A549 (cell line): ENCODE measurements at regions not wholly inside any gene's neighbourhood (a gene's known extent, or its start where the extent isn't known, plus 50 kb on each side); places are given as distances from the start of the nearest gene placed in this dataset.

Experiments
- ATAC-seq, 2 experiments: fragments of 200-7000 bp in 1 of 2; fragments of >200 bp in 1 of 2; cut with Nextera tagmentation in 1 of 2; cut with Tn5 transposase in 1 of 2; 3 replicates each; pipeline versions ENCODE4 v1.8.0 to v1.9.1; 2018 to 2020; ENCODE audit warnings: mild to moderate bottlenecking in 1 of 2, moderate library complexity in 1 of 2
- CTCF ChIA-PET: fragments of 300-600 bp; sonication (Branson Sonifier 250); formaldehyde crosslinking; extraction: SDS; loops from one replicate; lab custom pipeline; 2021; ENCODE audit warnings: antibody characterized with exemption, inconsistent platforms; lab: Yijun Ruan, JAX
- POLR2A ChIA-PET: fragments of 350-600 bp; formaldehyde crosslinking; extraction: SDS; loops from one replicate; lab custom pipeline; 2021; ENCODE audit warnings: antibody characterized with exemption, inconsistent platforms; lab: Yijun Ruan, JAX
- DNase-seq, 2 experiments: peaks; one replicate each; pipeline versions ENCODE4 v3.0.0 to v3.0.0-alpha.2; 2011 to 2016; ENCODE audit warnings: low read depth in 1 of 2, low spot score in 1 of 2
- FAIRE-seq: peaks from 2 replicates; lab custom pipeline; 2011; peaks lifted over from hg19 to GRCh38; lab: Jason Lieb, UNC
- H3K27ac ChIP-seq, 2 experiments: fragments of >200 bp; sonication (Bioruptor Twin); formaldehyde crosslinking; 3 replicates each; pipeline ENCODE4 v1.5.1; 2016 to 2017
- H3K4me1 ChIP-seq: fragments of >200 bp; sonication (Bioruptor Twin); formaldehyde crosslinking; 3 replicates; pipeline ENCODE4 v1.6.1; 2016
- H3K4me2 ChIP-seq: fragments of >200 bp; sonication (Bioruptor Twin); formaldehyde crosslinking; 3 replicates; pipeline ENCODE4 v1.6.1; 2016
- H3K4me3 ChIP-seq: fragments of >200 bp; sonication (Bioruptor Twin); formaldehyde crosslinking; 3 replicates; pipeline ENCODE4 v1.5.1; 2016
- H3K9me3 ChIP-seq: fragments of >200 bp; sonication (Bioruptor Twin); formaldehyde crosslinking; 3 replicates; pipeline ENCODE4 v1.6.1; 2016
- CBX8 ChIP-seq: fragments of 200-600 bp; sonication (generic); IDR thresholded peaks from 2 replicates; pipeline ENCODE4 v1.6.1; 2016
- CHD4 ChIP-seq: fragments of 200-600 bp; sonication (generic); IDR thresholded peaks from 2 replicates; pipeline ENCODE4 v1.6.1; 2016; ENCODE audit warnings: antibody characterized with exemption, mild to moderate bottlenecking, borderline replicate concordance
- EP300 ChIP-seq, 2 experiments: fragments of >200 bp; sonication (Bioruptor Twin); formaldehyde crosslinking; IDR thresholded peaks; 2 replicates in 1 of 2; 3 replicates in 1 of 2; pipeline ENCODE4 v1.6.1; 2016 to 2017
- HOXA7 ChIP-seq: fragments of 250-450 bp; sonication (Bioruptor Pico); IDR thresholded peaks from 2 replicates; pipeline ENCODE4 v1.5.0; 2020; ENCODE audit warnings: mild to moderate bottlenecking, moderate library complexity
- HOXB5 ChIP-seq: fragments of 250-450 bp; sonication (Bioruptor Pico); IDR thresholded peaks from 2 replicates; pipeline ENCODE4 v1.5.0; 2020; ENCODE audit warnings: mild to moderate bottlenecking, moderate library complexity
- JUN ChIP-seq, 2 experiments: fragments of >200 bp; sonication (Bioruptor Twin); formaldehyde crosslinking; IDR thresholded peaks; 2 replicates in 1 of 2; 3 replicates in 1 of 2; pipeline ENCODE4 v1.6.1; 2016 to 2017
- MAFK ChIP-seq: fragments of 450-650 bp; IDR thresholded peaks from 2 replicates; pipeline ENCODE4 v1.6.1; 2014; ENCODE audit not compliant: partially characterized antibody
- MAZ ChIP-seq: fragments of 150-350 bp; IDR thresholded peaks from 2 replicates; pipeline ENCODE4 v1.6.1; 2014; ENCODE audit warnings: antibody characterized with exemption, low read depth, low read length, borderline replicate concordance
- MYC ChIP-seq: IDR thresholded peaks from 2 replicates; pipeline ENCODE4 v1.6.1; 2012; ENCODE audit warnings: mild to moderate bottlenecking, inconsistent platforms, low read length, improper control_type of control experiment, borderline replicate concordance
- RAD21 ChIP-seq, 2 experiments: fragments of >200 bp in 1 of 2; sonication (Bioruptor Twin) in 1 of 2; formaldehyde crosslinking in 1 of 2; IDR thresholded peaks in 1 of 2; conservative IDR thresholded peaks in 1 of 2; 2 replicates in 1 of 2; 3 replicates in 1 of 2; pipeline ENCODE4 v1.6.1; 2012 to 2018; ENCODE audit warnings: inconsistent platforms in 1 of 2
- RARB ChIP-seq: fragments of 250-450 bp; sonication (Bioruptor Pico); IDR thresholded peaks from 2 replicates; pipeline ENCODE4 v1.8.0; 2021; ENCODE audit warnings: mild to moderate bottlenecking, moderate library complexity
- RCOR1 ChIP-seq: fragments of 150-350 bp; IDR thresholded peaks from 2 replicates; pipeline ENCODE4 v1.6.1; 2014; ENCODE audit warnings: antibody characterized with exemption, low read length, low read depth
- RFX5 ChIP-seq: fragments of 450-650 bp; IDR thresholded peaks from 2 replicates; pipeline ENCODE4 v1.7.1; 2014; ENCODE audit warnings: antibody characterized with exemption, mild to moderate bottlenecking, moderate library complexity
- SMC3 ChIP-seq: fragments of >200 bp; sonication (Bioruptor Twin); formaldehyde crosslinking; IDR thresholded peaks from 3 replicates; pipeline ENCODE4 v1.6.1; 2018; ENCODE audit warnings: inconsistent platforms
- TFCP2L1 ChIP-seq: fragments of 250-450 bp; sonication (Bioruptor Pico); IDR thresholded peaks from 2 replicates; pipeline ENCODE4 v1.5.0; 2021; ENCODE audit warnings: mild to moderate bottlenecking
- ZNF302 ChIP-seq: fragments of 250-450 bp; sonication (Bioruptor Pico); IDR thresholded peaks from 2 replicates; pipeline ENCODE4 v1.9.0; 2021; ENCODE audit warnings: inconsistent platforms, mild to moderate bottlenecking, moderate library complexity
- ZSCAN20 ChIP-seq: fragments of 250-450 bp; sonication (Bioruptor Pico); IDR thresholded peaks from 2 replicates; pipeline ENCODE4 v1.8.0; 2022; ENCODE audit warnings: mild to moderate bottlenecking, moderate library complexity
- WGBS: methylation state at CpG from one replicate; pipeline ENCODE4 v1.1.6; 2017; ENCODE audit errors: missing lambda C conversion rate; 5-methylcytosine and 5-hydroxymethylcytosine counted together
- TF ChIP-seq, protein P1 (sequence below): IDR thresholded peaks from 2 replicates; pipeline ENCODE4 v1.6.1; 2012
- TF ChIP-seq, protein P2 (sequence below): fragments of >200 bp; sonication (Bioruptor Twin); formaldehyde crosslinking; IDR thresholded peaks from 3 replicates; pipeline ENCODE4 v1.5.1; 2016
- TF ChIP-seq, protein P3 (sequence below): fragments of 150-350 bp; IDR thresholded peaks from 2 replicates; pipeline ENCODE4 v1.6.1; 2014; ENCODE audit warnings: low read depth, mild to moderate bottlenecking, low read length
- TF ChIP-seq, protein P4 (sequence below): fragments of 250-450 bp; sonication (Bioruptor Pico); IDR thresholded peaks from 2 replicates; pipeline ENCODE4 v1.5.0; 2020; ENCODE audit warnings: low read depth, mild to moderate bottlenecking, moderate library complexity

DNA sequence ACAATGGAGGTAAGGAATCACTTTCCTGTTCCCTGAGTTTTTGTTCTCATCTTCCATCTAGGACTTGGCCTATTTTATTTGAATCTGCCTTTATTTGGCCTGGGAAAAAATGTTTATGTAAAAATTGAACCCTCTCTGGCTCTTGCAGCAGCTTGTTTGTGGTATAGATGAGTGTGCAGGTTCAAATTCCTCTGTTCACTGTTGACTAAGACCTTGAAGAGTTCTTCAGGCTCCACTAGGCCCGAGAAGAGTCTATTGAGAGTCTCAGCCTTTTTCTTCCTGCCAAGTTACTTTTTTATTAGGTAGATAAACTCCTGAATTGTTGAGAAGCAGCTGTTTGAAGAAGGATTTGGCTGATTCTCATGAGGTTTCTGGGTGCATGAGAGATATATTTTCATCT lies 248.8 kb upstream of the ADGRL2 start:
- no peak overlapping the region for H3K4me2 ChIP-seq
- H3K9me3 ChIP-seq: no peaks in the 10 kb centered on the region
- ChIA-PET CTCF (no interaction called here), POLR2A (no interaction called here)
- 33% methylated on average over 1 of the region's 1 CpG for WGBS
- no peak overlapping the region for H3K27ac ChIP-seq
- DNase-seq: no peak
- FAIRE-seq: no peak
- no peak overlapping the region for H3K4me3 ChIP-seq
- TF ChIP-seq RAD21 (conservative IDR thresholded peaks at IDR 0.05 in 1 of 2, IDR thresholded peaks at IDR 0.05 in 1 of 2) (no peak), RFX5 (no peak), MAFK (no peak)
- no peaks in the 10 kb centered on the region for H3K4me1 ChIP-seq
- ATAC-seq: no peak

DNA sequence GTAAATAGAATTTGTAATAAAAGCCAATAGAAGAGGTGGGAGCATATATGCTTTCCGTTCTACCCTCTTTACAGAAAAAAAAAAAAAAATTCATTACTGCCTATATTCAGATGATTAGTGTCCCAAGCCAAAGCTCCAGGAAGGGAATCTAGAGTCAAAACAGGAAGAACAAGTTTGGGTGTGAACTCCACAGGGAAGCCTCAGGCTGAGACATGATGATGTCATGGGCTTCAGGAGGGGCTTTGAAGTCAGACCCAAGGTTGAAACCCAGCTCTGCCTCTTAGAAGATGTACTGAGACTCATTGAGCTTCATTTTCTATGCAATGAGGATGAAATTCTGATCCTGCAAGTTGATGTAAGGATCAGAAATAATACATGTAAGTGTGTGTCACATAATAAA lies 250.0 kb upstream of the ADGRL2 start:
- H3K9me3 ChIP-seq: no peaks in the 10 kb centered on the region
- TF ChIP-seq ZNF302 (CRISPR knock-in tag) (no peak), MAZ (no peak), TFCP2L1 (CRISPR knock-in tag) (no peak), HOXA7 (CRISPR knock-in tag) (no peak), CHD4 (no peak), HOXB5 (no peak), EP300 (IDR thresholded peaks at IDR 0.05) (no peak)
- TF ChIP-seq, protein P1, sequence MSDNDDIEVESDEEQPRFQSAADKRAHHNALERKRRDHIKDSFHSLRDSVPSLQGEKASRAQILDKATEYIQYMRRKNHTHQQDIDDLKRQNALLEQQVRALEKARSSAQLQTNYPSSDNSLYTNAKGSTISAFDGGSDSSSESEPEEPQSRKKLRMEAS: no peak
- POLR2A ChIA-PET: no interaction called here
- H3K4me3 ChIP-seq: no peak overlapping the region
- no peak for ATAC-seq
- no peak overlapping the region for H3K4me2 ChIP-seq
- FAIRE-seq: no peak
- CTCF ChIA-PET: interaction anchor here (1.2 to 2.3 kb wide), 3 partner anchors 208 to 252 kb away, joined by 4 to 14 read pairs (median 4); no protein-coding TSS in a partner anchor
- no peak overlapping the region for H3K27ac ChIP-seq
- 57% methylated on average over 1 of the region's 1 CpG for WGBS
- DNase-seq: no peak
- H3K4me1 ChIP-seq: no peaks in the 10 kb centered on the region

DNA sequence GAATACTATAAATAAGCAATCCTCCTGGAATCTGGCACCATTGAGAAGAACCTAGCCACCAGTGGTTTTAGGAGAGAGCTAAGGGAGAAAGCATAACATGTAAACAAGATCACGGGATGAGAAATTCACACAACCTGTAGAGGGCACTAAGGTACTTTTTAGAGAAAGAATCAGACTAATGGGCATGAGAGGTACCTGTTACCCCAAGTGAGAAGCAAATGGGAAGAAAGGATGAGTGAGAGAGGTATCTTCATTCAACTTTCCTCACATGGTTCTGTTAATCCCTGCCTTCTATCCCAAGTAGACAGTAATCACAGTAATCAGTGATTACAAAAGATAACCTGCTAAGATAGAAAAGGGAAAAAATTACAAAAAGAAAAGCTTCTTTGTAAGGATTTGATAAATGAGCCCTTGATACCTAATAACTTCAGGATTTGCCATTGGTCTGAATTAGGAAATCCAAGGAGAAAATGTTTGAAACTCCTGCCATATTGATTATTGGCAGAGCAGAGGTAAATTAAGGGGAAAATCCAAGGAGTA lies 251.1 kb upstream of the ADGRL2 start:
- Histone ChIP-seq H3K27ac (no peak overlapping the region), H3K4me1 (no peaks in the 10 kb centered on the region), H3K4me3 (no peak overlapping the region), H3K9me3 (no peaks in the 10 kb centered on the region), H3K4me2 (no peak overlapping the region)
- ChIA-PET POLR2A (no interaction called here), CTCF (interaction anchor here (0.7 to 2.3 kb wide), 12 partner anchors 11 to 270 kb away, joined by 3 to 14 read pairs (median 4); no protein-coding TSS in a partner anchor)
- FAIRE-seq (no peak), ATAC-seq (peak; percentile 71 to 76; a peak in 5 of 6 replicates), DNase-seq (peak; percentile 8 to 38)
- TF ChIP-seq RAD21 (conservative IDR thresholded peaks at IDR 0.05 in 1 of 2, IDR thresholded peaks at IDR 0.05 in 1 of 2) (peak; percentile 65 to 68), RCOR1 (no peak), SMC3 (peak; percentile 51; the same call in 2 of the 3 replicates)
- TF ChIP-seq, protein P2, sequence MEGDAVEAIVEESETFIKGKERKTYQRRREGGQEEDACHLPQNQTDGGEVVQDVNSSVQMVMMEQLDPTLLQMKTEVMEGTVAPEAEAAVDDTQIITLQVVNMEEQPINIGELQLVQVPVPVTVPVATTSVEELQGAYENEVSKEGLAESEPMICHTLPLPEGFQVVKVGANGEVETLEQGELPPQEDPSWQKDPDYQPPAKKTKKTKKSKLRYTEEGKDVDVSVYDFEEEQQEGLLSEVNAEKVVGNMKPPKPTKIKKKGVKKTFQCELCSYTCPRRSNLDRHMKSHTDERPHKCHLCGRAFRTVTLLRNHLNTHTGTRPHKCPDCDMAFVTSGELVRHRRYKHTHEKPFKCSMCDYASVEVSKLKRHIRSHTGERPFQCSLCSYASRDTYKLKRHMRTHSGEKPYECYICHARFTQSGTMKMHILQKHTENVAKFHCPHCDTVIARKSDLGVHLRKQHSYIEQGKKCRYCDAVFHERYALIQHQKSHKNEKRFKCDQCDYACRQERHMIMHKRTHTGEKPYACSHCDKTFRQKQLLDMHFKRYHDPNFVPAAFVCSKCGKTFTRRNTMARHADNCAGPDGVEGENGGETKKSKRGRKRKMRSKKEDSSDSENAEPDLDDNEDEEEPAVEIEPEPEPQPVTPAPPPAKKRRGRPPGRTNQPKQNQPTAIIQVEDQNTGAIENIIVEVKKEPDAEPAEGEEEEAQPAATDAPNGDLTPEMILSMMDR: peak; percentile 53
- WGBS: 0% methylated on average over 1 of the region's 1 CpG

DNA sequence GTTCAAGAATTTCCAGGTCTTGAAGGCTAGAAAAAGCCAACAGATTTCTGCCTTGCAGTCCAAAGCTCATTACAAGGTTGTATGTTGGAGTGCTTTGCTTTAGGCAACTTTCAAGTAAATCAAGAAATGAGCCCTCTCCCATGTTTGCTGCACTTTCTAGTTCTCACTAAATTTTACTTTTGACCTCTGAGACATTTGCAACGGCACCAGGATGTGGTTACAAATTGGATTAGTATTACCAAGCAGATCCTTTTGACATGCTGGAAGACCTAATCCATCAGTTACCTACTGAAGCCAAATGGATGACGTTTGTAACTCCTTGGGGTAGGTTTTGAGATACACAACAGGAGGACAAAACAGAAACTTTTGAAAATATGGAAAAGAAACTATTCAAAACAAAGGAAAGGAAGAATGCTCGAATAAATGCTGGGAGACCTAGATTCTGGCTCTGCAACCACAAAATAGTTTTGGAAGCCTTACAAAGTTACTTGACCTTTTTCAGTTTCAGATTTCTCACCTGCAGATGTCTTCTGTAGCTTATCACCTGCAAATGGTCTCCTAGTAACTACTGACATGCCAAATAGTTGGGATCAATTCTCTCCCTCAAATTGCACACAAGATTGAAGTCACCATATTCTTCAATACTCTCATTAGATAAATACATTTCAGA lies 251.7 kb upstream of the ADGRL2 start:
- POLR2A ChIA-PET: no interaction called here
- TF ChIP-seq ZSCAN20 (CRISPR knock-in tag): no peak
- no peak for TF ChIP-seq JUN (IDR thresholded peaks at IDR 0.05)
- TF ChIP-seq, protein P3, sequence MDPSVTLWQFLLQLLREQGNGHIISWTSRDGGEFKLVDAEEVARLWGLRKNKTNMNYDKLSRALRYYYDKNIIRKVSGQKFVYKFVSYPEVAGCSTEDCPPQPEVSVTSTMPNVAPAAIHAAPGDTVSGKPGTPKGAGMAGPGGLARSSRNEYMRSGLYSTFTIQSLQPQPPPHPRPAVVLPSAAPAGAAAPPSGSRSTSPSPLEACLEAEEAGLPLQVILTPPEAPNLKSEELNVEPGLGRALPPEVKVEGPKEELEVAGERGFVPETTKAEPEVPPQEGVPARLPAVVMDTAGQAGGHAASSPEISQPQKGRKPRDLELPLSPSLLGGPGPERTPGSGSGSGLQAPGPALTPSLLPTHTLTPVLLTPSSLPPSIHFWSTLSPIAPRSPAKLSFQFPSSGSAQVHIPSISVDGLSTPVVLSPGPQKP: no peak
- TF ChIP-seq, protein P4, sequence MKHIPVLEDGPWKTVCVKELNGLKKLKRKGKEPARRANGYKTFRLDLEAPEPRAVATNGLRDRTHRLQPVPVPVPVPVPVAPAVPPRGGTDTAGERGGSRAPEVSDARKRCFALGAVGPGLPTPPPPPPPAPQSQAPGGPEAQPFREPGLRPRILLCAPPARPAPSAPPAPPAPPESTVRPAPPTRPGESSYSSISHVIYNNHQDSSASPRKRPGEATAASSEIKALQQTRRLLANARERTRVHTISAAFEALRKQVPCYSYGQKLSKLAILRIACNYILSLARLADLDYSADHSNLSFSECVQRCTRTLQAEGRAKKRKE (CRISPR knock-in tag): no peak
- no peak for TF ChIP-seq MYC
- TF ChIP-seq, protein P1: no peak
- TF ChIP-seq ZNF302 (CRISPR knock-in tag): no peak
- TF ChIP-seq RARB: no peak
- TF ChIP-seq, protein P2: no peak
- TF ChIP-seq CBX8: no peak
- no peak for TF ChIP-seq TFCP2L1 (CRISPR knock-in tag)

More for the DNA sequence above, 251.7 kb upstream of the ADGRL2 start:
- FAIRE-seq (no peak), DNase-seq (no peak), ATAC-seq (no peak)
- no peak overlapping the region for H3K4me3 ChIP-seq
- no peaks in the 10 kb centered on the region for H3K9me3 ChIP-seq
- H3K4me2 ChIP-seq: no peak overlapping the region
- CTCF ChIA-PET: interaction anchor here (0.7 to 2.3 kb wide), 12 partner anchors 11 to 270 kb away, joined by 3 to 14 read pairs (median 4); no protein-coding TSS in a partner anchor
- no peaks in the 10 kb centered on the region for H3K4me1 ChIP-seq
- 22% methylated on average over 3 of the region's 3 CpGs for WGBS
- H3K27ac ChIP-seq: no peak overlapping the region
